NCI-H2029 (cell line): ENCODE measurements at regions not wholly inside any gene's neighbourhood (a gene's known extent, or its start where the extent isn't known, plus 50 kb on each side); places are given as distances from the start of the nearest gene placed in this dataset.

ENCODE experiments used
- DNase-seq: peaks from one replicate; lab custom pipeline; 2025; lab: John Stamatoyannopoulos, UW

DNA sequence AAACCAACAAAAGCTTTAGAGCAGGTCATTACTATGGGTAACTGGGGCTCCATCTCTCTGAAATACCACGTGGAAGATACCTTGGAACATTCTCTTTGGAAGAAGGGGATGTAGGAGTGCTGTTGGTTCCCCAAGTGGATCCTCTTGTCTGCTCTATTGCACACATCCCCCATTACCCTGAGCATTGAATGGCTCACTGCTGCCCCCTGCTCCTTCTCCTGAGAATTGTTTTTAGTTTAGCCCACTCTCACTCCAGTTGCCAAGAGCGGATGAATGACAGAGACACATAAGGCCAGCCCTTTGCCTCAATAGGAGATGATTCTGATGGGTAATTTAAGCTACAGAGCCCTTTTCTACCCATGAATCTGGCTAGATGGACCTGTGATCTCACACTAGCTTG is 135.6 kb upstream of the SUCLG2 start:
- no peak for DNase-seq

DNA sequence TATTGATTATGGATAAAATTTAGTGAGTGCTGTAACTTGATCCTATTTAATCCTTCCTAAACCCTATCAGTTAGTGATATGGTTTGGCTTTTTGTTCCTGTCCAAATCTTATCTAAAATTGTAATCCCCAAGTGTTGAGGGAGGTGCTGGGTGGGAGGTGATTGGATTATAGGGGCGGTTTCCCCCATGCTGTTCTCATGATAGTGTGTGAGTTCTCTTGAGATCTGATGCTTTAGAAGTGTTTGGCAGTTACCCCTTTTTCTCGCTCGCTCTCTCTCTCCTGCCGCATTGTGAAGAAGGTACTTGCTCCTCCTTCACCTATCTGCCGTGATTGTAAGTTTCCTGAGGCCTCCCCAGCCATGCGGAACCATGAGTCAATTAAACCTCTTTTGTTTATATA is 134.0 kb upstream of the SUCLG2 start:
- no peak for DNase-seq

DNA sequence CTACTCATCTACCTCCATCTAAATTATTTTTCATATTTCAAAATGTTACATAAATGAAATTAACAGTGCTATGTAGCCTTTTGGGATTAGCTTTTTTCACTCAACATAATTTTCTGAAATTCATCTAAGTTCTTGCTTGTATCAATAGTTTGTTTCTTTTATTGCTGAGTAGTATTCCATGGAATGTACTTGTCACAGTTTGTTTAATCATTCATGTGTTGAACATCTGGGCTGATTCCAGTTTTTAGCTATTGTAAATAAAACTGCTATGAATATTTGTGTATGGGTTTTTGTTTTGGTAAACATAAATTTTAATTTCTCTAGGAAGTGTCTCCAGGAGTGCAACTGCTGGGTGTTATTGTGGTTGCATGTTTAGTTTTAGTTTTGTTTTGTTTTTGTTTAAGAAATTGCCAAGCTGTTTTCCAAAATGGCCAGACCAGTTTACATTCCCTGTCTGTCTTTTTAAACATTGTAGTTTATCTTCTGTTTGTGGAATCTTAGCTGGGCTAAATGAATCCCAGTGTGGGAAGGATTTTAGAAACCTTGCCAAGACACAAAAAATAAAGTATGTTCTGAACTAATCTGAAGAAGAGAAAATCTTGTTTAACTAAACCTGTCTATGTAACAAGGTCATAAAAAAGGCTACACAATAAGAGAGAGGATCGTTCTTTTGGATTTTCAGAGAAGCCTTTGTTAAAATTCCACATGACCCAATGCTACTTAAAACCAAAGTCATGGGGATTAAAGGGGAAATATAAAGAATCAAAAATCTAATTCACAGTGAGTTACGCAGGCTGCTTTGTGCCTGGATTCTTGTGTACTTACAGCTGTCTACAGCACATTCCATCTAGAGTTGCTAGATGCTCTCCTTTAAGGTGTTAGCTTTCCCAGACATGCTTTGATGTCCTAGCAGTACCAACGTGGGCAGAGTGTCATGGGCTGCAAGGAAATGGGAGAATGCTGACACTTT is 129.2 kb upstream of the SUCLG2 start:
- no peak for DNase-seq

DNA sequence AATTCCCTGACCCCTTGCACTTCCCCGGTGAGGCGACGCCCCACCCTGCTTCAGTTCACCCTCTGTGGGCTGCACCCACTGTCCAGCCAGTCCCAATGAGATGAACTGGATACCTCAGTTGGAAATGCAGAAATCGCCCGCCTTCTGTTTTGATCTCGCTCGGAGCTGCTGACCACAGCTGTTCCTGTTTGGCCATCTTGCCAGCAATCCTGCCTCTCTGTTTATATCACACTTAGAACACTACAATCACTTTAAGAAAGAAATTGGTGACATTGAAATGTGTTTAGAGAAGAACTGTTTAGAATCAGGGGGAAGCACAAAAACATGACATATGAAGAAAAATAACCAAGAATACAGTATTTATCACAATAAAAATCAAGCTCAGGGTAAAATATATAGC is 127.5 kb upstream of the SUCLG2 start:
- DNase-seq, result no peak

DNA sequence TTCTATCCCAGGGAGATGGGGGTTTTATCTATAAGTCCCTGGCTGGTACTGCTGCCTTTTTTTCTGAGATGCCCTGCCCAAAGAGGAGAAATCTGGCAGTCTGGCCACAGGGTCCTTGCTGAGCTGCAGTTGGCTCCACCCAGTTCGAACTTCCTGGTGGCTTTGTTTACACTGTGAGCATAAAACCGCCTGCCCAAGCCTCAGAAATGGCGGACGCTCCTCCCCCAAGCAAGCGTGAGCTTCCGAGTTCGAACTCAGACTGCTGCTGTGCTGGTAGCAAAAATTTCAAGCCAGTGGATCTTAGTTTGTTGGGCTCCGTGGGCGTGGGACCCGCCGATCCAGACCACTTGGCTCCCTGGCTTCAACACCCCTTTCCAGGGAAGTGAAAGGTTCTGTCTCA is 126.8 kb upstream of the SUCLG2 start:
- no peak for DNase-seq

DNA sequence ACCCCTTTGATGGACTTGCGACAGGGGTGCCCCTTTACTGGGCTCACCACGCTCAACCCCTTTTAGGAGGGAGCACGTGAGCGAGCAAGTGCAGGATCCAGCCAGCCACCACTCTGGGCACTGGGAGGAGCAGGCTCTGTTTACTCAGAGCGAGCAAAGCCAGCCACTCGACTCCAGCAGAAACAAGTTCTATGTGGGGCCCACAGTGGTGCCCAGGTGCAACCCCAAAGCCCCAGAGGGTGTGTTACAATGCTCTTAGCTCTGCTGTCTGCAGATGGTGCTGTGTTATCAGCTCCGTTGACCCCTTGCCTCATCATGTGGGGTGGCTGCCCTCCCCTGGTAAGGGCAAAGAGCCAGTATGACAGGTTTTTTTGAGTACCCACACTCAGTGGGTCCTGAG is 120.3 kb upstream of the SUCLG2 start:
- no peak for DNase-seq

DNA sequence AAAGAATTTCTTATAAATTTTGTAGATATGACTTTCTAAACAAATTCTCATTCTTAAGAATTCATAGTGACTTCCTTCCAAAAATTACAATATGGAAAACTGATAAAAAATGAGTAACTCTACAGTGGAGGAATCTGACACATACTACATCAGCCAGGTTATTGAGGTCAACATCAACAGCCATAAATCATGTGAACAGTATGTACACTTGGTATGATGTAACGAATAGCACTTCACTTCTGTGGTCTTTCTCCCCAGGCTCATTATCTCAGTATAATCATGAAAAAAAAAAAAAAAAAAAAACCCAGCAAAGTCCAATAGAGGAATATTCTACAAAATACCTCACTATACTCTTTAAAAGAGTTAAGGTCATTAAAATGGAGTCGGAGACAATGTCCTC is 111.2 kb upstream of the SUCLG2 start:
- DNase-seq, result no peak

DNA sequence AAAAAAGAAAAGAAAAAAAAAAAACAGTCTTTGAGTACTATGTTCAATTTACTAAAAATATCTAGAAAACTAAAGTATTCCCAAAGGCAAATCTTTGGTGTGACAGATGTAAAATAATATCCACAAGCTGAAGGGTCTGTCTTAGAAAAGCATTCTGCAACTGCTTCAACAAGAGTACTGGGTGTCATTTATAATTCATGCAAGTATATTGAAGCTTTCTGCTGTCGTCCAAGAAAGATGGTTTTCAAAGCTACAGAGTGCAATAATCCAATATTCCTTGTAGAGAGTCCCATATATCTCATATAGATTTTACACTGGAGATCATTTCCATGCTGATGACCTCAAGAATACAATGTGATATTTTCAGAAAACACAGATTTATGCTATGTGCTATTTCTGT is 90.9 kb upstream of the SUCLG2 start:
- DNase-seq, result no peak

DNA sequence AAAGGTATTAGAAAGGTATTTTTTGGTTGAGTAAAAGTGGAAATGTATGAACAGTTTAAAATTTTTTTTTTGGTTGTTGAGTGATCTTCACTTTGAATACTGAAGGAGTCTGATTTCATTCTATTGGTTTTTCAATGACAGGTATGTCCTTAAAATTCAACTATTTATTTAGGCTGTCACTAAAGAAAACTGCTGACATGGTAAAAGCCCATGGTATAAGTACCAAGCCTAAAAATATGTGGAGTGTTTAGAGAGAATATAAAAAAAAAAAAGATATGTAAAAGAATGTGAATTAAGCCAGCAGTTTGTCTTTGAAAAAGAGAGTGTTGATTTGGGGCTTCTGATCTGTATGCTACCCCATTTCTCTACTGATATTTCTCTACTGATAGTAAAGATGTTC is 90.3 kb upstream of the SUCLG2 start:
- DNase-seq, result no peak

DNA sequence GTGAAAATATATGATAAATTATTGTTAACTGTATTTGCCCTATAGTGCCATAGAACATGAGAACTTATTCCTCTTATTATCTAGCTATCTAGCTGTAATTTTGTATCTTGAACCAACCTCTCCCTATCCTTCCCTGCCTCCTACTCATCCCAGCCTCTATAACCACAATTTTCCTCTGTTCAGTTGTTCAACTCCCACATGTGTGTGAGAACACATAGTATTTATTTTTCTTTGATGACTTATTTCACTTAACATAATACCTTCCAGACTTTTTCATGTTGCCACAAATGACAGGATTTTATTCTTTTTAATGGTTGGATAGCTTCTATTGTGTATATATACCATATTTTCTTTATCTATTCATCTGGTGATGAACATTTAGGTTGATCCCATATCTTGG is 85.4 kb upstream of the SUCLG2 start:
- DNase-seq, result no peak

DNA sequence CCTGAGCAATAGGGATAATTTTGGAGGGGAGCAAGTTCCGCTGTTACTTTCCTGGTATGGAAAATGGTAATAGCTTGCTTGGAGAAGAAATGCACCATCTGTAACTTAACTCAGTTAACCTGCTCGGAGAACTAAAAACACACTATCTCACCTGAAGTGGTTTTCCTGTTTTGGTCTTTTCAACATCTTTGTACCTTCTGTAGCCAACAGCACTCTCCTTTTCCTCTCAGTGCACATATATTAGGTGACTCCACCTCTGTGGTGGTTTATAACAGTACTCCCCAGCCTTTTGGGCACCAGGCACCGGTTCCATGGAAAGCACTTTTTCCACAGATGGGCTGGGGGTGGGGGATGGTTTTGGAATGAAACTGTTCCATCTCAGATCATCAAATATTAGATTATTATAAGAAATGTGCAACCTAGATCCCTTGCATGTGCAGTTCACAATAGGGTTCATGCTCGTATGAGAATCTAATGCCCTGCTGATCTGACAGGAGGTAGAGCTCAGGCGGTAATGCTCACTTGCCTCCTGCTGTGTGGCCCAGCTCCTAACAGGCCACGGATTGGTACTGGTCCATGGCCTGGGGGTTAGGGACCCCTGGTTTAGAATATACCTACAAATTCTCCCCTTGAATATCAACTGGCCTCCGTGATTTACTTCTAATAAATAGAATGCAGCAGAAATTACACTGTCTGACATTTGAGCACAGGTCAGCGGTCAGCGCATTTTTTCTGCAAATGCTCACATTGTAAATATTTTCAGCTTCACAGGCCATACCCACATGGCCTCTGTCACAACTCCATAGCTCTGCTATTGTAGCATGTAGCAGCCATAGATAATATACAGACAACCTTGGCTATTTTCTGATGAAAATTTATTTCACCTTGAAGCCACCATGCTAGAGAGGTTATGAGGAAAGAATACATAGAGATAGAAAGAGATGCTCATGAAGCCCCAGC is 83.8 kb upstream of the SUCLG2 start:
- DNase-seq, result no peak

DNA sequence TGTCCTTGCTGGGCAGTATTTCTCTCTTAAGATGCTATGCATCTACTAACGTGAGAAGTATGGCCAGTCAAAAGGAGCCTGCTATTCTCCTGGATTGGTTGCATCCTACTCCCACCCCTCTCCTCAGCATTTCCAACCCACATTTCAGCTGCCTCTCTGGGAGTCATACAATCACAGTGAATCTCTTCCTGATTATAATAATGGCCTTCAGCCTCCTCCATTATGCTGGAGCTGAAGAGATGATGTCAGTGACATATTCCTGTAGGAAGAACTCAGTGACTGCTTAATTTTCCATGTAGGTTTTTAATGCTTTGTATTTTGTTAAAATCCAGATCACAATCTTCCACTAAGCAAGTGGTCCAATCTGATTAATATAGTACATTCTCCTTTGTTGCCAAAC is 82.7 kb upstream of the SUCLG2 start:
- DNase-seq, result no peak

DNA sequence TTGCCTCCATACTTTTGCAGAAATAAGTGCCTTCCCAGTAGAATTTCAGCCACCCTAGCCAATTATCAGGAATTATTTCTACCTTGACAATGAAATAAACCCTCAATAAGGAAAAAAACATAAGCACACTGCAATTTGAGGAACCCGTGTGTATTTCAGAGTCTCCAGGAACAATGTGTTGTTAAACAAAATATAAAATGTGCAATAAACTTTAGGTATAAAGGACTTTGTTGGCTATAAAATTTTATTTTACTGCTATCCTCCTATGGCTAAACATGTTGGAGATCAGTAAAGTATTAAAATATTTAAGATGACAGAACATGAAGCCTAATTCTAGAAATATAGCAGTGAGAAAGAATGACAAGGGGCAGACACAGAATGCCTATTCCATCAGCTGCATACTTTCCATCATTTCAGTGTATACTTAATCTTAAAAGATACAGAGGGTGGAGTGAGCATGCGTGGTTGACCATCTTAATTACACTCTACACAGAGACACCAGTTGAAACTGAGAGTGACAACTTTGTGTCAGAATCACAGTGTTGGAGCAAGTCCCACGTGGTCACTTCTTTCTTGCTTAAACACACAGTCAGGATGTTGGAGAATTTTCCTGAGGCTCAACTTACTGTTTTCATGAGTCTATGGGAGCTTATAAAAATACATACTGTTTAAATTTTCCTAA is 79.0 kb upstream of the SUCLG2 start:
- DNase-seq, result no peak

DNA sequence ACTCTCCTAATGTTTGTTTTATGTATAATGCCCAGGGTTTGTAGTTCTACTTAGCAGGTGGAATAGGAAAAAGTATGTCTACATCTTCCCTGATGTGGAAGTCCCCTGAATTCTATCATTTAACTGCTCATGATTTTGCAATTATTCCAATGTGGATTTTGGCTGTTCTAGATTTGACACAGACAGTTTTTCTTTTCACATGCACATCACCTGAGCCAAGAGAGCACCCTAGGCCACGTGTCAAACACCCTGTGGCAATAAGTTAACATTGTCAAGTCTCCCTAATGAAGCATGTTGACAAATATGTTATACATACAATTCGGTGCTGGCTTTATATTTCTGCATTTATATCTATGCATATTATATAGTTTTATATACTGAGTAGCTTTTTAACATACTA is 70.0 kb upstream of the SUCLG2 start:
- DNase-seq, result no peak

DNA sequence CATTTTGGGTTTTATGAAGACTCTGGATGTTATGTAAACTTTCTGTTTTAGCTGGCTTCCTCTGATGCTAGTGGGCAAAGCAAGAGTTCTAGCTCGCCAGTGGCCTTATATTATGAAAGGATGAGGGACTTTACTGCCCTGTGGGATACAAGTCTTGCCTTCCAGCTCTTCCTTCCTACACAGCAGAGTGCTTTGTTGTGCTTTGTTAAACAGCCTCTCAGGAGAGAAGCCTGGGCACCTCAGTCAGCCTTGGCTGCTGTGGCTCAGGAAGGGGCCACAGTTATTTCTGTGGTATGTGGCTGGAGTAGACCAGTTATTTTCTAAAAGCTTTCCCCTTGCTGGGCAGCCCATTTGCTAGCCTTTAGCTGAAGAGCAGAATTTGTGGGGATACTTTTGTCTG is 69.5 kb upstream of the SUCLG2 start:
- no peak for DNase-seq

DNA sequence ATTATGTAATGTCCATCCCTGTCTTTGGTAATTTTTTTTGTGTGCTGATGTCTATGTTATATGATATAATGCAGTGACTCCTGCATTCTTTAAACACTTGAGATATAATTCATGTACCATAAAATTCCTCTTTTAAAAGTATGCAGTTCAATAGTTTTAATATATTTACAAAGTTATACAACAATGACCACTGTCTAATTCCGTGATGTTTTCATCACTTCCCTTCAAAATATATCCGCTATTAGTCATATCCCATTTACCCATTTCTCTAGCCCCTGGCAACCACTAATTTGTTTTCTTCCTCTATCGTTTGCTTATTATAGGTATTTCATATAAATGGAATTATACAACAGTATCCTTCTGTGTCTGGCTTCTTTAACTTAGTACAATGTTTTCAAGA is 64.9 kb upstream of the SUCLG2 start:
- no peak for DNase-seq

DNA sequence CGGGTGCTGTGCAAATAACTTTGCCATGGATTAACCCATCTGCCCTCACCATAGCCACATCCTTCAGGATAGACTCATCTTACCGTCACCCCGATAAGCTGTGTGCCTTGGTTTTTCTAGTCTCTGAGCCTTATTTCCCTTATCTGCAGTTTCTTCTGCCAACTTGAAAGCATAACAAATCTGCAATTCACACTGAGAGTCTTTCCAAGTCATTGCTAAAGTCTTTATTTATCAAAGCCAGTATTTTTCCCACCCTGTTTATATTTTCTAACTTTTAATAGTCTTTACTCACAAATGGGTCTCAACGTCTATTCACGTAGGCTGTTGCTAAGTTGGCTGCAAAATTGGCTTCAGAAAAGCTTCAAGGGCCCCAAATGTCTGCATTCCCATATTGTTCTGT is 61.6 kb upstream of the SUCLG2 start:
- DNase-seq, result no peak

DNA sequence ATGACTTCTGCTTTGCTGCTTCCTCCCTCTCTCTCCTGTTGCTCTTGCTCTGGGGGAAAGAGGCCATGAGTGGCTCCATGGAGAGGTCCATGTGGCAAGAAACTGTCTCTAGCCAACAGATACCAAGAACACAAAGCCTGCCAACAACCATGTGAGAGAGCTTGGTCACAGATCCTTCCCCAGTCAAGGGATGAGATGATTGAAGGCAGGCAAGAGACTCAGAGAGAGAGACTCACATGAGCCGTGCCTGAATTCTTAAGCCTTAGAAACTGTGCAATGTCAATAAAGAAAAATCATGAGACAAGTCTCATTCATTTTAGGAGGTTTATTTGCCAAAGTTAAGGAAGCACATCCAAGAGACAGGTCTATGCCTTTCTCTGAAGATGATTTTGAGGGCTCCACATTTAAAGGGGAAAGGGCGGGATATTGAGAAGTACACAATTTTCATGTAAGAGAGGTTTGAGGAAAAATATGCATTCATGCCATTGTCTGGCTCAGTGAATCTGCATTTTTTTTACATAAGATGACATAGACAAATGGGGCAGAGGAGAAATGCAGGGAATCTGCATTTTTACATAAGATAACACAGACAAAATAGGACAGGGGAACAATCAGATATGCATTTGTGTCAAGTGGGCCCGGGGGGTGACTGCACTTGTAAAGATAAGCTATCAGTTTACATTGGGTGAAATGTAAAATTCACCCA is 59.5 kb upstream of the SUCLG2 start:
- DNase-seq, result no peak

DNA sequence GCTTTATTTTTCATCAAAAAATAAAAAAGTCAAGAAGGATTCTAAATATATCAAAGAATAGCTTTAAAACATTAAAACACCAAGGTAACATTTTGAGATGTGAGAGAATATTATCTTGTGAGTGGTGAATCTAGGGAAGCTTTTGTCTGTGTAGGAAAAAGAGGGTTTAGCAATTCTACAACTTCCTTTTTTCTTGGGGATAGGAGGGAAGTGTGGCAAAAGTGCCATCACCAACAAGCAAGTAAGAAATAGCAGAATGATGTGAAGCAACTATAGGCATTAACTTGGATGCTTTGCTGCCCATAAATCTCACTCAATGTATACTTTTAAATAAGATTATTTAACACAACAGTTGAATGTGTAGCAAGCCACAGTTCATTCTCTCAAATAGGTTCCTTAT is 57.8 kb upstream of the SUCLG2 start:
- no peak for DNase-seq

DNA sequence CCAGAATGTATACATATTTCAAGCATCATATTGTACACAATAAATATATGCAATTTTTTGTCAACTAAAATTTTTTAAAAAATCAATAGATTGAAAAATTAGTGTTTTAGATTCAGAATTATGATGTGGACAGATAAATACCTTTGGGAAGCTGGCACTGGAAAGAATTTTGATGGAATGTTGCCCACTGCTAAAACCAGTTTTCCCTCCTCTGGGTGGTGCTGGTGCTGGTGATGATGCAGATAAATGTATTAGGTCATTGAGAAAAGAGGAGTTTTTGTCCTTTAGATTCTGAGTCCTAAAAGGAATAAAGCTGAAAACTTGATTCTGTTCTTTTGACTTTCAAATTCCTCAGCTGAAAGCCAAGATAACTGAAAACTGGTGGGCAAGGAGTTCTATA is 56.0 kb upstream of the SUCLG2 start:
- DNase-seq, result no peak

DNA sequence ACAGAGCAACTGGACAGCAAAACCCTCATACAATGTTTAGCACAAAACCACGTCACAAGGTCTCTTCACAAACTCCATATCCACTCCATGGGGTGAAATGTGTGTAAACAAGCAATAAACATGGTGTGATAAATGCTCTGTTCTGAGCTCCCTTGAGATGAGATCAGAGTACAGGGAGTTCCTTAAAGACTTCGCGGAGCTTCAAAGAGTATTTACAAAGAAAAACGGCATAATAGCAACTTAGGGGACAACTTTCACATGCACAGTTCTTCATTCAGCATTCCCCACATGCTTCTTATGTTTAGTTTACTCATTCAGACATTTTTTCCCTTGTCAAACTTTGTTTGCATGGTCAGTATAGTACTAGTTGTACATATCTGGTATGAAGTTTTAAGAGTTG is 52.5 kb upstream of the SUCLG2 start:
- no peak for DNase-seq

DNA sequence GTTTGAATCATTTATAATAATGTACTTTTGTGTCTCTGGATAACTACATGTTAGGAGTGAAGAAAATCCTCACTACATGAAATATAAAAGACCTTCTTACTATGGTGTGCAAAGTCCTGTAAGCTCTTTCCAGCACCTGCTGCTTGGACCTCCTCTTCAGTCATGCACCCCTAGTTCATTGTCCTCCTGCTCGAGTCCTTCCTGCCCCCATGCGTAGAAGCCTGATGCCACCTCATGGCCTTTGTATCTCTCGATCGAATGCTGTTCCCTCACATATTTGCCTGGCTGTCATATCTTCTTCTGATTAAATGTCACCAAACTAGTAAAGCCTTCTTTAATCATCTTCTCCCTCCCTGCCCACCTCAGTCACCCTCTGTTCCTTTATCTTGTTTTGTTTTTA is 49.9 kb upstream of the SUCLG2 start:
- DNase-seq, result no peak
